Posterior cingulate gyrus (tissue), 11 donors: ENCODE measurements at regions not wholly inside any gene's neighbourhood (a gene's known extent, or its start where the extent isn't known, plus 50 kb on each side); places are given as distances from the start of the nearest gene placed in this dataset.
A peak's percentile ranks its signal among the peaks of the same experiment; 100 is the strongest.
"Not testable (repeated sequence)": the region's sequence is repeated elsewhere in the genome, so short reads cannot be mapped to it uniquely, and the experiment has no call there.

Experiments used
- DNase-seq, 10 donors: peaks; one replicate each; pipeline versions ENCODE4 v3.0.0 to v3.0.0-alpha.2; 2020 to 2021; ENCODE audit warnings: mixed read lengths in 3 of 10
- intact Hi-C: fragments of 100-400 bp; cut with DNase I; formaldehyde crosslinking; loops from one replicate; pipeline ENCODE4 v1.15.1; 2023

GRCh38 chr2:90253306-90253705 is 1561.8 kb downstream of the RPIA start:
- intact Hi-C loops: not testable (repeated sequence)
- DNase-seq: peak in 2 of 10 donors; percentile 29 to 47

GRCh38 chr2:90266888-90267287 is 1575.4 kb downstream of the RPIA start:
- intact Hi-C loops, DNase-seq: not testable (repeated sequence)

- intact Hi-C loops: not testable (repeated sequence)
These were observed 1596.3 kb downstream of the RPIA start for GRCh38 chr2:90287751-90288150.

GRCh38 chr2:90288396-90288795 is 1596.9 kb downstream of the RPIA start:
- DNase-seq: peak in 4 of 10 donors; percentile 27 to 86 (median 80)
- intact Hi-C loops: not testable (repeated sequence)

More at GRCh38 chr2:90287751-90288150, 1596.3 kb downstream of the RPIA start:
- DNase-seq: peak in 2 of 10 donors; percentile 52 to 67

GRCh38 chr2:90289291-90289980 is 1598.0 kb downstream of the RPIA start:
- DNase-seq: peak in 3 of 10 donors; percentile 71 to 87 (median 85)
- intact Hi-C loops: not testable (repeated sequence)

- intact Hi-C loops: not testable (repeated sequence)
- peak in 2 of 10 donors; percentile 47 to 64 for DNase-seq
These were observed 1599.2 kb downstream of the RPIA start for GRCh38 chr2:90290701-90291100.

- intact Hi-C loops: not testable (repeated sequence)
- peak in 4 of 10 donors; percentile 22 to 92 (median 90) for DNase-seq
These were observed 1599.9 kb downstream of the RPIA start for GRCh38 chr2:90291168-90291883.

GRCh38 chr2:90291934-90292333 is 1600.5 kb downstream of the RPIA start:
- DNase-seq: peak in 3 of 10 donors; percentile 74 to 86 (median 81)

GRCh38 chr2:90292451-90292850 is 1601.0 kb downstream of the RPIA start:
- peak in 3 of 10 donors; percentile 75 to 85 (median 84) for DNase-seq
- intact Hi-C loops: not testable (repeated sequence)

More at GRCh38 chr2:90291934-90292333, 1600.5 kb downstream of the RPIA start:
- intact Hi-C loops: not testable (repeated sequence)

- intact Hi-C loops: not testable (repeated sequence)
- peak in 5 of 10 donors; percentile 12 to 93 (median 84) for DNase-seq
These were observed 1601.8 kb downstream of the RPIA start for GRCh38 chr2:90293224-90293623.

- peak in 3 of 10 donors; percentile 77 to 87 (median 87) for DNase-seq
- intact Hi-C loops: not testable (repeated sequence)
These were observed 1602.3 kb downstream of the RPIA start for GRCh38 chr2:90293806-90294205.

- peak in 3 of 10 donors; percentile 71 to 85 (median 75) for DNase-seq
- intact Hi-C loops: not testable (repeated sequence)
These were observed 1603.7 kb downstream of the RPIA start for GRCh38 chr2:90295036-90295750.

- intact Hi-C loops: not testable (repeated sequence)
- DNase-seq: peak in 3 of 10 donors; percentile 77 to 89 (median 88)
These were observed 1605.0 kb downstream of the RPIA start for GRCh38 chr2:90296484-90296777.

GRCh38 chr2:90297701-90298100 is 1606.2 kb downstream of the RPIA start:
- DNase-seq: peak in 2 of 10 donors; percentile 30 to 55
- intact Hi-C loops: not testable (repeated sequence)

- peak in 2 of 10 donors; percentile 57 to 58 for DNase-seq
- intact Hi-C loops: not testable (repeated sequence)
These were observed 1606.8 kb downstream of the RPIA start for GRCh38 chr2:90298126-90298755.

GRCh38 chr2:90298983-90299382 is 1607.5 kb downstream of the RPIA start:
- DNase-seq, intact Hi-C loops: not testable (repeated sequence)

- intact Hi-C loops: not testable (repeated sequence)
- DNase-seq: peak in 3 of 10 donors; percentile 30 to 56 (median 45)
These were observed 1631.5 kb downstream of the RPIA start for GRCh38 chr2:90322982-90323381.

- DNase-seq: peak in 3 of 10 donors; percentile 32 to 70 (median 67)
- intact Hi-C loops: not testable (repeated sequence)
These were observed 1632.4 kb downstream of the RPIA start for GRCh38 chr2:90323612-90324558.

GRCh38 chr2:90324672-90325071 is 1633.2 kb downstream of the RPIA start:
- peak in 1 of 10 donors; percentile 44 for DNase-seq
- intact Hi-C loops: not testable (repeated sequence)
